MM.1S (cell line): ENCODE measurements at regions not wholly inside any gene's neighbourhood (a gene's known extent, or its start where the extent isn't known, plus 50 kb on each side); places are given as distances from the start of the nearest gene placed in this dataset.

ENCODE experiments used
- DNase-seq: peaks from one replicate; pipeline ENCODE4 v3.0.0-alpha.2; 2015
- H2AFZ ChIP-seq: fragments of 300-600 bp; sonication (generic); 2 replicates; pipeline ENCODE4 v1.6.0; 2016; ENCODE audit warnings: antibody characterized with exemption, low read length
- H3F3A ChIP-seq: fragments of 300-600 bp; sonication (generic); 2 replicates; pipeline ENCODE4 v1.6.1; 2016; ENCODE audit warnings: mild to moderate bottlenecking, antibody characterized with exemption, low read length, moderate library complexity, mixed read lengths; ENCODE audit not compliant: insufficient read depth
- H3K27ac ChIP-seq: fragments of 300-600 bp; sonication (generic); 2 replicates; pipeline ENCODE4 v1.5.1; 2016; ENCODE audit warnings: mild to moderate bottlenecking, low read length
- H3K27me3 ChIP-seq: fragments of 300-600 bp; sonication (generic); replicated peaks from 2 replicates; pipeline ENCODE4 v1.6.0; 2016; ENCODE audit warnings: low read length; ENCODE audit not compliant: insufficient read depth
- H3K36me3 ChIP-seq: fragments of 300-600 bp; sonication (generic); replicated peaks from 2 replicates; pipeline ENCODE4 v1.6.1; 2016; ENCODE audit warnings: mild to moderate bottlenecking, low read length, mixed read lengths; ENCODE audit not compliant: insufficient read depth
- H3K4me1 ChIP-seq: fragments of 300-600 bp; sonication (generic); 2 replicates; pipeline ENCODE4 v1.6.1; 2016; ENCODE audit warnings: low read length, mixed read lengths
- H3K4me2 ChIP-seq: fragments of 300-600 bp; sonication (generic); 2 replicates; pipeline ENCODE4 v1.6.0; 2016; ENCODE audit warnings: low read depth, low read length
- H3K4me3 ChIP-seq: fragments of 300-600 bp; sonication (generic); 2 replicates; pipeline ENCODE4 v1.5.1; 2016; ENCODE audit warnings: low read length, mixed read lengths
- H3K79me2 ChIP-seq: fragments of 300-600 bp; sonication (generic); 2 replicates; pipeline ENCODE4 v1.6.1; 2016; ENCODE audit warnings: mixed run types, low read length, mixed read lengths
- H3K9ac ChIP-seq: fragments of 300-600 bp; sonication (generic); 2 replicates; pipeline ENCODE4 v1.6.1; 2016; ENCODE audit warnings: low read length, mixed read lengths
- H3K9me2 ChIP-seq: fragments of 300-600 bp; sonication (generic); replicated peaks from 2 replicates; pipeline ENCODE4 v1.6.1; 2016; ENCODE audit warnings: mild to moderate bottlenecking, low read length, mixed read lengths; ENCODE audit not compliant: insufficient read depth
- H3K9me3 ChIP-seq: fragments of 300-600 bp; sonication (generic); replicated peaks from 2 replicates; pipeline ENCODE4 v1.6.1; 2016; ENCODE audit warnings: mild to moderate bottlenecking, low read length, mixed read lengths; ENCODE audit not compliant: insufficient read depth
- H4K20me1 ChIP-seq: fragments of 300-600 bp; sonication (generic); 2 replicates; pipeline ENCODE4 v1.6.1; 2016; ENCODE audit warnings: mild to moderate bottlenecking, low read length, moderate library complexity, mixed read lengths; ENCODE audit not compliant: insufficient read depth
- EZH2 ChIP-seq: fragments of 300-600 bp; sonication (generic); optimal IDR thresholded peaks from 2 replicates; pipeline ENCODE3; 2017; ENCODE audit warnings: low read depth, mild to moderate bottlenecking, antibody characterized with exemption, low read length, mixed read lengths
- EZH2phosphoT487 ChIP-seq: fragments of 300-600 bp; sonication (generic); IDR thresholded peaks from 2 replicates; pipeline ENCODE4 v1.6.1; 2018; ENCODE audit warnings: antibody characterized with exemption, low read length
- TF ChIP-seq, protein P1 (sequence below): fragments of 300-600 bp; sonication (generic); IDR thresholded peaks from 2 replicates; pipeline ENCODE4 v1.5.1; 2016; ENCODE audit warnings: antibody characterized with exemption, low read length, mixed read lengths

DNA sequence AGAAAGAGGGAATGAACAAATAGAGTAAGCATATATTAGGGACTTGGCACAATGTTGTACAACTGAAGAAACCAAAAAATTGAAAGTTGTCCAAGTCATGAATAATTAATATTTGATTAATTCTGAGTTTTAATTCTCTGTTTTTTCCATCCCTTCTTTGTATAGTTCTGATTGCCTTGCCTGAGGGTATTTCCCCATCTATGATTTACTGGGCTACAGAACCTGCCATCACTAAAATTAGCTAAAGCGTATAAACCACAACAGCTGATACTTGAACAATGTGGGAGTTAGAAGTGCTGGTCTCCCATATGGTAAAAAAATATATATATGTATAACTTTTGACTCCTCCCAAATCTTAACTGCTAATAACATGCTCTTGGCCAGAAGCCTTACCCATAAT lies 1253.5 kb upstream of the CDH6 start:
- TF ChIP-seq EZH2phosphoT487 (no peak), EZH2 (no peak)
- TF ChIP-seq, protein P1, sequence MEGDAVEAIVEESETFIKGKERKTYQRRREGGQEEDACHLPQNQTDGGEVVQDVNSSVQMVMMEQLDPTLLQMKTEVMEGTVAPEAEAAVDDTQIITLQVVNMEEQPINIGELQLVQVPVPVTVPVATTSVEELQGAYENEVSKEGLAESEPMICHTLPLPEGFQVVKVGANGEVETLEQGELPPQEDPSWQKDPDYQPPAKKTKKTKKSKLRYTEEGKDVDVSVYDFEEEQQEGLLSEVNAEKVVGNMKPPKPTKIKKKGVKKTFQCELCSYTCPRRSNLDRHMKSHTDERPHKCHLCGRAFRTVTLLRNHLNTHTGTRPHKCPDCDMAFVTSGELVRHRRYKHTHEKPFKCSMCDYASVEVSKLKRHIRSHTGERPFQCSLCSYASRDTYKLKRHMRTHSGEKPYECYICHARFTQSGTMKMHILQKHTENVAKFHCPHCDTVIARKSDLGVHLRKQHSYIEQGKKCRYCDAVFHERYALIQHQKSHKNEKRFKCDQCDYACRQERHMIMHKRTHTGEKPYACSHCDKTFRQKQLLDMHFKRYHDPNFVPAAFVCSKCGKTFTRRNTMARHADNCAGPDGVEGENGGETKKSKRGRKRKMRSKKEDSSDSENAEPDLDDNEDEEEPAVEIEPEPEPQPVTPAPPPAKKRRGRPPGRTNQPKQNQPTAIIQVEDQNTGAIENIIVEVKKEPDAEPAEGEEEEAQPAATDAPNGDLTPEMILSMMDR = no peak
- Histone ChIP-seq H4K20me1 (no peaks in the 10 kb centered on the region), H3K9ac (no peak overlapping the region), H3K4me2 (no peak overlapping the region), H3K79me2 (no peaks in the 10 kb centered on the region), H3K36me3 (no peaks in the 10 kb centered on the region), H2AFZ (no peak overlapping the region), H3K9me2 (no peaks in the 10 kb centered on the region), H3K27ac (no peak overlapping the region), H3K4me1 (no peaks in the 10 kb centered on the region), H3F3A (no peaks in the 10 kb centered on the region), H3K4me3 (no peak overlapping the region), H3K27me3 (no peaks in the 10 kb centered on the region), H3K9me3 (no peaks in the 10 kb centered on the region)
- no peak for DNase-seq

GRCh38 chr5:29935371-29935770 lies 1258.1 kb upstream of the CDH6 start:
- H3K36me3 ChIP-seq = no peaks in the 10 kb centered on the region
- no peak overlapping the region for H3K4me2 ChIP-seq
- no peak overlapping the region for H2AFZ ChIP-seq
- H3K27me3 ChIP-seq = no peaks in the 10 kb centered on the region
- no peak overlapping the region for H3K27ac ChIP-seq
- H3K9me2 ChIP-seq = no peaks in the 10 kb centered on the region
- no peaks in the 10 kb centered on the region for H3F3A ChIP-seq
- no peaks in the 10 kb centered on the region for H4K20me1 ChIP-seq
- H3K9ac ChIP-seq = no peak overlapping the region
- TF ChIP-seq, protein P1 = no peak
- TF ChIP-seq EZH2phosphoT487 (no peak), EZH2 (no peak)
- no peaks in the 10 kb centered on the region for H3K79me2 ChIP-seq
- H3K4me1 ChIP-seq = no peaks in the 10 kb centered on the region
- no peak overlapping the region for H3K4me3 ChIP-seq
- DNase-seq = no peak
- no peaks in the 10 kb centered on the region for H3K9me3 ChIP-seq

DNA sequence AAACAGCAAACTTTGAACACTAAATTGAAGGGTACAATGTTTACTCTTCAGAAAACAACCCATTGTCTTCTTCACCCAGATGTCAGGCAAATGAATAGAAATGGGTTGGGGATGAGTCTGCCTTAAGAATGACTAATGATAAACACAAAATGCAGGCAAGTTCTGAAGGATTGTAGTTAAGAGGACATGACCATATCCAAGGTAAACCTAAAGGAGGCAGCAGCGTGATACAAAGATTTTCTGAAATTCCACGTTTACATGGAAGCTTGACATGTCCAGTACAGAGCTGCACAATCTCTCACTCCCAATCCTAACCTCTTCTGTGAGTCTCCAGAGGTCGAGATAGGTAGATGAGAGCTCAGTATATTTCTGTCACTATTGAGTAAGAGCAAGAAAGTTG lies 1263.2 kb upstream of the CDH6 start:
- Histone ChIP-seq H3K4me2 (no peak overlapping the region), H3K4me1 (no peaks in the 10 kb centered on the region), H3K27ac (no peak overlapping the region), H3F3A (no peaks in the 10 kb centered on the region), H2AFZ (no peak overlapping the region), H3K9ac (no peak overlapping the region), H3K36me3 (no peaks in the 10 kb centered on the region), H3K79me2 (no peaks in the 10 kb centered on the region), H3K4me3 (no peak overlapping the region), H4K20me1 (no peaks in the 10 kb centered on the region), H3K9me2 (no peaks in the 10 kb centered on the region), H3K27me3 (no peaks in the 10 kb centered on the region), H3K9me3 (no peaks in the 10 kb centered on the region)
- no peak for TF ChIP-seq EZH2
- TF ChIP-seq, protein P1 = no peak
- no peak for TF ChIP-seq EZH2phosphoT487
- DNase-seq = no peak
